Body of pancreas (tissue), 4 donors: ENCODE measurements at regions not wholly inside any gene's neighbourhood (a gene's known extent, or its start where the extent isn't known, plus 50 kb on each side); places are given as distances from the start of the nearest gene placed in this dataset.

ENCODE experiments used
- POLR2A ChIP-seq, 3 donors: fragments of 450-650 bp; IDR thresholded peaks; one replicate each; pipeline ENCODE4 v1.6.1; 2016; ENCODE audit warnings: antibody characterized with exemption in 3 of 3, mild to moderate bottlenecking in 2 of 3
- TF ChIP-seq, protein P1 (sequence below), 7 experiments: fragments of 450-650 bp in 4 of 7; fragments of 200-600 bp in 3 of 7; sonication (generic) in 3 of 7; IDR thresholded peaks; one replicate each; pipeline ENCODE4 v1.5.1; 2016 to 2019; ENCODE audit warnings: antibody characterized with exemption in 7 of 7

DNA sequence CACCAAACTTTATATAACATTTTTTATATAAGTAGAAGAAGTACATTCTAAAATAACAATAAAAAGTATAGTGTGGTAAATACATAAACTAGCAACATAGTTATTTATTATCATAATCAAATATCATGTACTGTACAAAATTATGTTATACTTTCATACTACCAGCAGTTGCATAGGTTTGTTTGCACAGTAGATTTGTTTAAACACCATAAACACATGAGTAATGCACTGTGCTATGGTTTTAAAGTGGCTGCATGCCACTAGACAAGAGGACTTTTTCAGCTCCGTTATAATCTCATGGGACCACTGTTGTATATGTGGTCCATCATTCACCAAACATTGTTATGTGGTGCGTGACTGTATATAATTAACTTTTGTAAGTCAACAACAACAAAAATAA is 137.6 kb downstream of the DRD1 start:
- TF ChIP-seq, protein P1, sequence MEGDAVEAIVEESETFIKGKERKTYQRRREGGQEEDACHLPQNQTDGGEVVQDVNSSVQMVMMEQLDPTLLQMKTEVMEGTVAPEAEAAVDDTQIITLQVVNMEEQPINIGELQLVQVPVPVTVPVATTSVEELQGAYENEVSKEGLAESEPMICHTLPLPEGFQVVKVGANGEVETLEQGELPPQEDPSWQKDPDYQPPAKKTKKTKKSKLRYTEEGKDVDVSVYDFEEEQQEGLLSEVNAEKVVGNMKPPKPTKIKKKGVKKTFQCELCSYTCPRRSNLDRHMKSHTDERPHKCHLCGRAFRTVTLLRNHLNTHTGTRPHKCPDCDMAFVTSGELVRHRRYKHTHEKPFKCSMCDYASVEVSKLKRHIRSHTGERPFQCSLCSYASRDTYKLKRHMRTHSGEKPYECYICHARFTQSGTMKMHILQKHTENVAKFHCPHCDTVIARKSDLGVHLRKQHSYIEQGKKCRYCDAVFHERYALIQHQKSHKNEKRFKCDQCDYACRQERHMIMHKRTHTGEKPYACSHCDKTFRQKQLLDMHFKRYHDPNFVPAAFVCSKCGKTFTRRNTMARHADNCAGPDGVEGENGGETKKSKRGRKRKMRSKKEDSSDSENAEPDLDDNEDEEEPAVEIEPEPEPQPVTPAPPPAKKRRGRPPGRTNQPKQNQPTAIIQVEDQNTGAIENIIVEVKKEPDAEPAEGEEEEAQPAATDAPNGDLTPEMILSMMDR (IDR thresholded peaks at IDR 0.05) = no peak
- TF ChIP-seq POLR2A (IDR thresholded peaks at IDR 0.05) = no peak
